ENCODE measurements at regions not wholly inside any gene's neighbourhood (a gene's known extent, or its start where the extent isn't known, plus 50 kb on each side); places are given as distances from the start of the nearest gene placed in this dataset.

DNA sequence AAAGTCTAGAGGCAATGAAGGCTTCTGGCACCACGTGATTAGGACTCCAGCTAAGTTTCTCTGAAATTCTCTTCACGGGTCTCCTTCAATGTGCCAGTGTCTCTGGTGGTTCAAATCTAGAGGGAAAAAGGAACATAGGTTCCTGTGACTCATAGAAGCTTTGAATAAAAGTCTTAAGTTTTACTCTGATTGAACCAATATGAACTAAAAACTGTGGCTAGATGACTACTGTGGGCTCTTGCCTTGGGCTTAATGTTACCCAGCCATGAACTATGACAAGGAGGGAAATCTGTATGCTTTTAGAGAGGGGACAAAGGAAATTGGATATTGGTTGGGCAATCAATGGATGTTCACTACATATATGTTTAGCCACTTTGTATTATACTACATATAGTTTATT, 49.9 kb upstream of the TEX13D start:
- TF ChIP-seq, protein P1, sequence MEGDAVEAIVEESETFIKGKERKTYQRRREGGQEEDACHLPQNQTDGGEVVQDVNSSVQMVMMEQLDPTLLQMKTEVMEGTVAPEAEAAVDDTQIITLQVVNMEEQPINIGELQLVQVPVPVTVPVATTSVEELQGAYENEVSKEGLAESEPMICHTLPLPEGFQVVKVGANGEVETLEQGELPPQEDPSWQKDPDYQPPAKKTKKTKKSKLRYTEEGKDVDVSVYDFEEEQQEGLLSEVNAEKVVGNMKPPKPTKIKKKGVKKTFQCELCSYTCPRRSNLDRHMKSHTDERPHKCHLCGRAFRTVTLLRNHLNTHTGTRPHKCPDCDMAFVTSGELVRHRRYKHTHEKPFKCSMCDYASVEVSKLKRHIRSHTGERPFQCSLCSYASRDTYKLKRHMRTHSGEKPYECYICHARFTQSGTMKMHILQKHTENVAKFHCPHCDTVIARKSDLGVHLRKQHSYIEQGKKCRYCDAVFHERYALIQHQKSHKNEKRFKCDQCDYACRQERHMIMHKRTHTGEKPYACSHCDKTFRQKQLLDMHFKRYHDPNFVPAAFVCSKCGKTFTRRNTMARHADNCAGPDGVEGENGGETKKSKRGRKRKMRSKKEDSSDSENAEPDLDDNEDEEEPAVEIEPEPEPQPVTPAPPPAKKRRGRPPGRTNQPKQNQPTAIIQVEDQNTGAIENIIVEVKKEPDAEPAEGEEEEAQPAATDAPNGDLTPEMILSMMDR (IDR thresholded peaks at IDR 0.05; ENCODE audit: low read depth, low read length), result no peak
- DNase-seq (ENCODE audit: extremely low read depth, low read depth), result no peak

All from AG09319 (cell line).